ENCODE measurements at regions not wholly inside any gene's neighbourhood (a gene's known extent, or its start where the extent isn't known, plus 50 kb on each side); places are given as distances from the start of the nearest gene placed in this dataset.

DNA sequence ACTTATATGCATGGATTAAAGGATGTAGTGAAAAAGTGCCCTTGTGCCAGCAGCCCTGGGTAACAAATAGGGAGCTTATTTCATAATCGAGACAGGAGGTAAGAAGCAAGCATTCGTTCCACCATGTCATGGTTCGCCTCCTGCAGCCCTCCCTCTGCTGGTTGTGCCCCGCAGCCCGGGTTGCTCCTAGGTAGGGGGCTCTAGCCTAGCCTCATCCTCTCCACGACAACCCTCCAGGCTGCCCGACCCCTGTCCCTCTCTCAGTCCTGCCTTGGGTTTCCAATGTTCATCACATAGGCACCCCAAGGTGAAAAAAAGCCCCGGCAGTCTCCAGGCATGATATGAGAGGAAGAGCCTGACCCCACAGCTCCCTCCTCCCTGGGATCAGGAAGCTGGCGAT, 75.5 kb upstream of the SYNDIG1 start:
- Histone ChIP-seq H3K36me3 (replicated peaks) (no peaks in the 10 kb centered on the region), H3K27me3 (replicated peaks) (no peaks in the 10 kb centered on the region), H3K4me3 (ENCODE audit: low read depth, low read length) (no peak overlapping the region), H3K27ac (no peak overlapping the region)
- in situ Hi-C loops (cut with HindIII; ENCODE audit: low pct_ligation_motif_present, low sequenced_read_pairs), result no loop called here
- TF ChIP-seq, protein P1, sequence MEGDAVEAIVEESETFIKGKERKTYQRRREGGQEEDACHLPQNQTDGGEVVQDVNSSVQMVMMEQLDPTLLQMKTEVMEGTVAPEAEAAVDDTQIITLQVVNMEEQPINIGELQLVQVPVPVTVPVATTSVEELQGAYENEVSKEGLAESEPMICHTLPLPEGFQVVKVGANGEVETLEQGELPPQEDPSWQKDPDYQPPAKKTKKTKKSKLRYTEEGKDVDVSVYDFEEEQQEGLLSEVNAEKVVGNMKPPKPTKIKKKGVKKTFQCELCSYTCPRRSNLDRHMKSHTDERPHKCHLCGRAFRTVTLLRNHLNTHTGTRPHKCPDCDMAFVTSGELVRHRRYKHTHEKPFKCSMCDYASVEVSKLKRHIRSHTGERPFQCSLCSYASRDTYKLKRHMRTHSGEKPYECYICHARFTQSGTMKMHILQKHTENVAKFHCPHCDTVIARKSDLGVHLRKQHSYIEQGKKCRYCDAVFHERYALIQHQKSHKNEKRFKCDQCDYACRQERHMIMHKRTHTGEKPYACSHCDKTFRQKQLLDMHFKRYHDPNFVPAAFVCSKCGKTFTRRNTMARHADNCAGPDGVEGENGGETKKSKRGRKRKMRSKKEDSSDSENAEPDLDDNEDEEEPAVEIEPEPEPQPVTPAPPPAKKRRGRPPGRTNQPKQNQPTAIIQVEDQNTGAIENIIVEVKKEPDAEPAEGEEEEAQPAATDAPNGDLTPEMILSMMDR (IDR thresholded peaks at IDR 0.05; ENCODE audit: low read depth, low read length, missing control alignments), result no peak
- DNase-seq, result no peak

DNA sequence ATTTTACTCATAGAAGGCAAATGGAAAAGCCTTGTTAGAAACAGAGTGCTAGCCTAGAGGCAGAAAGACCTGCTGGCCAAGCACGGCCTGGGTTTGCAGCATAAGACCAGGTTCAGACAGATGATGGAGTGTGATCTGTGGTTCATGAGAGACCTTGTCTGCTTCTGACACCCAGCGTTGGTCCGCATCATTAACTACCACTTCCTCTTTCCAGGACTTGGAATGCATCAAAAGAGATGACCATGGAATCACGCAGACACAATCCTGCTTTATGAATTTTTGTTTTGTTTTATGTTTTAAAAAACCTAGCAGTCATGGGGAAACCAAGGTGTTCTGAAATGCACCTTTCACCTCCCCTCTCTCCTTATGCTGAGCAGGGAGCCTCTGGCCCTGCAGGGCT, 76.8 kb upstream of the SYNDIG1 start:
- H3K27ac ChIP-seq, result no peak overlapping the region
- H3K27me3 ChIP-seq (replicated peaks), result no peaks in the 10 kb centered on the region
- H3K36me3 ChIP-seq (replicated peaks), result no peaks in the 10 kb centered on the region
- no peak overlapping the region for H3K4me3 ChIP-seq (ENCODE audit: low read depth, low read length)
- in situ Hi-C loops (cut with HindIII; ENCODE audit: low pct_ligation_motif_present, low sequenced_read_pairs), result no loop called here
- no peak for DNase-seq
- TF ChIP-seq, protein P1 (IDR thresholded peaks at IDR 0.05; ENCODE audit: low read depth, low read length, missing control alignments), result no peak

DNA sequence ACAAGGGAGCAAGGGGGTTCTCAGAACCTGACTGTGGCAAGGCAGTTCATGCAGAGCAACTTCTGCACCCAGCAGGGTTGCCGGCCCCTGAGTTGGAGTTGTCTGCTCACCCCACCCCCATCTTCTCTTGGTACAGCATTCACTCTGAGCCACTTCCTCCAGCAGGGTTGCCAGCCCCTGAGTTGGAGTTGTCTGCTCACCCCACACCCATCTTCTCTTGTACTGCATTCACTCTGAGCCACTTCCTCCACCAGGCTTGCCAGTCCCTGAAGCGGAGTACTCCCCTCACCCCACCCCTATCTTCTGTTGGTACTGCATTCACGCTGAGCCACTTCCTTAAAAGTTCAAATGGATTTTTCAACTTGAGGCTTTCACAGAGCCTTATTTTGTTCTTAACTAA, 79.7 kb upstream of the SYNDIG1 start:
- Histone ChIP-seq H3K27me3 (replicated peaks) (no peaks in the 10 kb centered on the region), H3K27ac (no peak overlapping the region), H3K4me3 (ENCODE audit: low read depth, low read length) (no peak overlapping the region), H3K36me3 (replicated peaks) (no peaks in the 10 kb centered on the region)
- TF ChIP-seq, protein P1 (IDR thresholded peaks at IDR 0.05; ENCODE audit: low read depth, low read length, missing control alignments), result no peak
- DNase-seq, result no peak
- in situ Hi-C loops (cut with HindIII; ENCODE audit: low pct_ligation_motif_present, low sequenced_read_pairs), result no loop called here

DNA sequence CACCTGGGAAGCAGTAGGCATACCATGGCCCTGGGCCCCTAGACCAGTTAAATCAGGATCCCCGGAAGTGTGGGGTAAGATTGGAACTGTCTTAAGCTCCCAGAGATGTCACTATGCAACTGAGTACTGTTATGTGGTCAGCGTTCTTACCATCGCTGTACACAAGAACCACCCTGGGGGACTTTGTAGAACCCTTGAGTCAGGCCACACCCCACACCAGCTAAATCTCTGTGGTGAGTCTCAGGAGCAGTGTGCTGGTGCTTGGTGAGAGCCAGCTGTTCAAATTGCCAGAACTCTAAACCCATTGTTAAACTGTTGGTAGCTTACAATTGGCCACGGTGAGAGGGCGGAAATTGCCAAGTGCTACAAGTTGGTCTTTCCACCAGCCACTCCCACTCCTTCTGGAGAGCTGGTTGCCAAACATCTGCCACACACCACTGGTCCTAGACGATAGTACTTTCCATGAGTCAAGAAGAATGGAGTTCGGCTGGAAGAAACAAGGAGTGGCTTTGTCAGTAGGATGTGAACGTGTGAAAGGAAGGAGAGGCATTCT, 80.5 kb upstream of the SYNDIG1 start:
- H3K4me3 ChIP-seq (ENCODE audit: low read depth, low read length), result no peak overlapping the region
- H3K36me3 ChIP-seq (replicated peaks), result no peaks in the 10 kb centered on the region
- H3K27me3 ChIP-seq (replicated peaks), result no peaks in the 10 kb centered on the region
- no peak for DNase-seq
- no peak overlapping the region for H3K27ac ChIP-seq
- TF ChIP-seq, protein P1 (IDR thresholded peaks at IDR 0.05; ENCODE audit: low read depth, low read length, missing control alignments), result no peak
- in situ Hi-C loops (cut with HindIII; ENCODE audit: low pct_ligation_motif_present, low sequenced_read_pairs), result no loop called here

DNA sequence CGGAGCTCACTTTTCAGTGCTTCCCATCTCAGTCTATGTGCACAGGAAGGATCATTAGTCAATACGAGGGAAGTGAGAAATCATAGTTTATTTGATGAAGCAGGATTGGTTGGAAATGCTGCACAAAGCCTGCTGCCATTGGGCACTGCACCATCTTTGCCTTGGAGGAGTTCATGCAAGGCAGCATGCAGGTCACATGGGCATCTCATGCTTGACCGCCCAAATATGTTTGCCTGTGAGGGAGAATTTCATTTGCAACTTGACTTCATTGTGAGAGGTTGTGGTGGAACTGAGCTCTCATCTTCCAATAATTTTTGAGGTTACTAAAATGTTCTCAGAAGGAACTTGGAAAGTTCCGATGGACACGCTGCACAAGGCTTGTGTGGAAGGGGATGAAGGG, 83.9 kb upstream of the SYNDIG1 start:
- no peaks in the 10 kb centered on the region for H3K36me3 ChIP-seq (replicated peaks)
- no peak overlapping the region for H3K27ac ChIP-seq
- in situ Hi-C loops (cut with HindIII; ENCODE audit: low pct_ligation_motif_present, low sequenced_read_pairs), result no loop called here
- TF ChIP-seq, protein P1 (IDR thresholded peaks at IDR 0.05; ENCODE audit: low read depth, low read length, missing control alignments), result no peak
- no peak for DNase-seq
- H3K4me3 ChIP-seq (ENCODE audit: low read depth, low read length), result no peak overlapping the region
- no peaks in the 10 kb centered on the region for H3K27me3 ChIP-seq (replicated peaks)

DNA sequence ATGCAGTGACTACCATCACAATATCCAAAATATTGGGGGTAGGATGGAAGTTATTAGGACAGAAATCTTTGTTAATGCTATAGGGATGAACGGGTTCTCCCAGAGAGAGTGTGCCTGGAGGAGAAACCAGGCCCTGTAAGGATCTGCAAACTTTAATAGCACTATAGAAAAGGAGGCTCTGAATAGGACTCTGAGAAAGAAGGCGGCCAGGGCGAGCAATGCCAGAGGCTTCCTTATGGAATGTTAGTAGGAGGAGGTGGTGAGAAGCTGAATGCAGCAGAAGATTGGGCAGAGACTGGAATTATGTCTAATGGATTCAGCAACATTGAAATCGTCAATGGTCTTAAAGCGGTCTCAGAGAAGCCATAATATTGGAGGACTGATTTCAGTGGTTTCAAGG, 84.6 kb upstream of the SYNDIG1 start:
- DNase-seq, result no peak
- H3K36me3 ChIP-seq (replicated peaks), result no peaks in the 10 kb centered on the region
- H3K27me3 ChIP-seq (replicated peaks), result no peaks in the 10 kb centered on the region
- TF ChIP-seq, protein P1 (IDR thresholded peaks at IDR 0.05; ENCODE audit: low read depth, low read length, missing control alignments), result no peak
- H3K4me3 ChIP-seq (ENCODE audit: low read depth, low read length), result no peak overlapping the region
- in situ Hi-C loops (cut with HindIII; ENCODE audit: low pct_ligation_motif_present, low sequenced_read_pairs), result no loop called here
- H3K27ac ChIP-seq, result no peak overlapping the region

Measured in brain microvascular endothelial cell (primary cell).